RWPE1 (cell line): ENCODE measurements at regions not wholly inside any gene's neighbourhood (a gene's known extent, or its start where the extent isn't known, plus 50 kb on each side); places are given as distances from the start of the nearest gene placed in this dataset.

ENCODE experiments used
- CTCF ChIA-PET: fragments of 350-600 bp; sonication (Branson Sonifier 250); formaldehyde crosslinking; extraction: SDS; loops from one replicate; lab custom pipeline; 2021; lab: Yijun Ruan, JAX
- POLR2A ChIA-PET: fragments of 400-600 bp; formaldehyde crosslinking; extraction: SDS; loops from one replicate; lab custom pipeline; 2020; ENCODE audit warnings: antibody characterized with exemption; ENCODE audit not compliant: low non-redundant PET; lab: Yijun Ruan, JAX
- DNase-seq: peaks from one replicate; pipeline ENCODE4 v3.0.0; 2012; ENCODE audit warnings: low spot score
- H3K27ac ChIP-seq: fragments of 450-650 bp; 2 replicates; pipeline ENCODE4 v1.5.1; 2017
- TF ChIP-seq, protein P1 (sequence below): fragments of 450-650 bp; conservative IDR thresholded peaks from 2 replicates; pipeline ENCODE4 v1.5.1; 2017; ENCODE audit warnings: low read depth, mild to moderate bottlenecking

DNA sequence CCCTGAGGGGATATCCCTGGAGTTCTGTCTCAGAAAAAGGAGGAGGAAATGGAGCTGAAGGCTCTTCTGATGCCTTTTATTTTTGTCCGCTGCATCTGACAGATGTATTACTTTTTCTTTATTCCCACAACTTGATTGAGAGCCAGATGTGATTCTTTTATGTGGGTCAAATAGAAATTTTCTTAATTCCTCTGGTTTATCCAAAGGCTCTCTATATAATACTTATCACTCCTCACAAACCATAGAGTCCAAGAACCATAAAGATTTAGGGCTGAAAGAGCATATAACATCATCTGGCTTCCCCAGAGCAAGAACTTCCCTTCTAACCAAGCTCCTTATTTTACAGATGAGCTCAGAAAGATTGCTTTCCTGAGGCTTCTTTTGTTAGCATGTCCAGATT lies 756.7 kb upstream of the FAM241A start:
- H3K27ac ChIP-seq: no peak overlapping the region
- CTCF ChIA-PET: interaction anchor here (0.6 kb wide), 1 partner anchor 1815 kb away, joined by 4 read pairs; no protein-coding TSS in a partner anchor
- POLR2A ChIA-PET: no interaction called here
- TF ChIP-seq, protein P1, sequence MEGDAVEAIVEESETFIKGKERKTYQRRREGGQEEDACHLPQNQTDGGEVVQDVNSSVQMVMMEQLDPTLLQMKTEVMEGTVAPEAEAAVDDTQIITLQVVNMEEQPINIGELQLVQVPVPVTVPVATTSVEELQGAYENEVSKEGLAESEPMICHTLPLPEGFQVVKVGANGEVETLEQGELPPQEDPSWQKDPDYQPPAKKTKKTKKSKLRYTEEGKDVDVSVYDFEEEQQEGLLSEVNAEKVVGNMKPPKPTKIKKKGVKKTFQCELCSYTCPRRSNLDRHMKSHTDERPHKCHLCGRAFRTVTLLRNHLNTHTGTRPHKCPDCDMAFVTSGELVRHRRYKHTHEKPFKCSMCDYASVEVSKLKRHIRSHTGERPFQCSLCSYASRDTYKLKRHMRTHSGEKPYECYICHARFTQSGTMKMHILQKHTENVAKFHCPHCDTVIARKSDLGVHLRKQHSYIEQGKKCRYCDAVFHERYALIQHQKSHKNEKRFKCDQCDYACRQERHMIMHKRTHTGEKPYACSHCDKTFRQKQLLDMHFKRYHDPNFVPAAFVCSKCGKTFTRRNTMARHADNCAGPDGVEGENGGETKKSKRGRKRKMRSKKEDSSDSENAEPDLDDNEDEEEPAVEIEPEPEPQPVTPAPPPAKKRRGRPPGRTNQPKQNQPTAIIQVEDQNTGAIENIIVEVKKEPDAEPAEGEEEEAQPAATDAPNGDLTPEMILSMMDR: no peak
- no peak for DNase-seq

DNA sequence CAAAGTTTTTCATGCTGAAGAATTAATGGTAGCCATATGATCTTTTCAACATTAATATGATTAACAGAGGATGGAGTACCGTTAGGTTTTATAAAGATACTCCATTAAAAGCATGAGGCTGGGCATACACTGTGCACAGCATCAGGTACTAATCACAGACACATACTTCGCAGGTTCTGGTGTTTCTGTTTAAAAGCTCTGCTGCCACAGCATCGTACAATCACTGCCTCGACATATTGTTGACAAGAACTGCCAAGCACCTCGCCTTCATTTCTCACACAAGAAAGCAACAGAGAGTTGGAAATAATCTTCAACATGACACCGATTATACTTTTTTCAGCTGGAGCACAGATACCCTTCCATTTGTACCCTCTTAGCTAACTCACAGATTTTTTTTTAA lies 753.4 kb upstream of the FAM241A start:
- H3K27ac ChIP-seq: no peak overlapping the region
- TF ChIP-seq, protein P1: no peak
- ChIA-PET CTCF (no interaction called here), POLR2A (no interaction called here)
- no peak for DNase-seq

DNA sequence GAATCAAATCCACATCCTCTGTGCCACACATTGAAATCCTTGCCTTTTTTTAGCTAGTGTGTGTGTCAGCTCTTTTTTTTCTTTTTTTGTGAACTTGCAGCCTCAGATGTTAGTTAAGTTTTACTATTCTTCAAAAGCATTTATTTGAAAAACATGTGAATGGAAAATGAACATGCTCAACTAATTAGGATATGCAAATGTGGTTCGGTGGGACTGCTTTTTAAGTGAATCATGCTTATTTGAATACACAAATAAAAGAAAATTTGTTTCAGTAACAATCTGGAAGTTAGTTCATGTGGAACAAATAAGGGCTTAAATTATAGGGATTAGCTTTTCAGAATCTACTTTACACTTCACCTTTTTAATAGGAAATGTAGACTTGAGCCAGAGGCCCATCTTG lies 751.5 kb upstream of the FAM241A start:
- TF ChIP-seq, protein P1: no peak
- H3K27ac ChIP-seq: no peak overlapping the region
- no peak for DNase-seq
- CTCF ChIA-PET: no interaction called here
- POLR2A ChIA-PET: no interaction called here

DNA sequence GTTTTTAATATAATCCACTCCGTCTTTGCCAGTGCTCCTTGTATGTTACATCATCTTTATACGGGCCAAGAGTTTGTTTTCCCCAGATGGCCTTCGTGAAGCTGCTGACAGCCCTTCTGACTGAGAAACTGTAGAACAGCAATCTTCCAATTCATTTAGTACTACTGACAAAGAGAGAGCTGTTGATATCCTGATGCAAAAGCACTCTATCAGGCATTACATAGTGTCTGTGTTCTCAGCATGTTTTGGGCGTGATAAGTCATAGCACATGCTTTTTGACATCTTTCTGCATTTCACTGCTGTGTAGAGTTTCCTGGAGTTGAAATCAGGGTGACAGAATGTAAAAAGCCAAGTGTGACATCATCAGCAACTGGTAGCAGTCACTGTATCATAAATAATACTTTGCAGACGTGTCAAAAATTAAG lies 746.3 kb upstream of the FAM241A start:
- H3K27ac ChIP-seq: no peak overlapping the region
- ChIA-PET POLR2A (no interaction called here), CTCF (interaction anchor here (0.6 kb wide), 1 partner anchor 532 kb away, joined by 3 read pairs; no protein-coding TSS in a partner anchor)
- DNase-seq: no peak
- TF ChIP-seq, protein P1: no peak

DNA sequence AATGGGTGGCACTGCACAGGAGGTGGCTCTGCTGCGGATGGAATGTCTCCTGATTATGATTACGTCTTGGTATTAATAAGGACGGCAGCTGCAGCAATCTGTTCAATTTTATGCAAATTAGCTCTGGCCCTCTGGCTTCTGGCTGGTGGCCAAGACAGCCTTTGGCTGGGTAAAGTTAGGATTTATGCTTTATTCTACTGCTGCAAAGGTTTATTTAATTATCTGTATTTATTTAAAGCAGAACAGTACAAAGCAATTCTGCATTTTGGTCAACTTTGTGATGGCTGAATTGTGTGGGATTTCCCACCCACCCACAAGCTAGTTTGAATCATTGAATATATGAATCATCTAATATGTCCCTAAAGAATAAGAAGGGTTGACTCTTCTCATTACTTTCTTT lies 745.6 kb upstream of the FAM241A start:
- DNase-seq: no peak
- POLR2A ChIA-PET: no interaction called here
- TF ChIP-seq, protein P1: no peak
- H3K27ac ChIP-seq: no peak overlapping the region
- CTCF ChIA-PET: interaction anchor here (0.6 kb wide), 1 partner anchor 531 kb away, joined by 3 read pairs; no protein-coding TSS in a partner anchor

DNA sequence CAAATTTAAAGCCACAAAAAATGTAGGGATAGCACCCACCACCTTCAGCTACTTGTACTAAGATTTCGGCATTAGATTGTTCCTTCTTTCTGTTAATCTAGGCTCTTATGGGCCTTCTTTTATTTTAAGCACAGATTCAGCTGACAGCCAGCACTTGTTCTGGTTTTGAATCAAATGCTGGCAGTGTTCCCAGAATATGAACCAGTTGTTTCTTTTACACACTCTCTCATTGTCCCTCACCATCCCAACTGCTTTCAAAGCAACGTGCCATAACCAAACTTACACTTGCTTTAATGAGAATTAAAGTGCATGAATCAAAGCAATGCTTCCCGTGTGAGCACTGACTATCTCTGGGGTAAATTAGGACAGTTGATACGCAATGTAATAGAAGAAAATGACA lies 744.5 kb upstream of the FAM241A start:
- POLR2A ChIA-PET: no interaction called here
- TF ChIP-seq, protein P1: no peak
- CTCF ChIA-PET: no interaction called here
- H3K27ac ChIP-seq: no peak overlapping the region
- DNase-seq: no peak
